IMR-90 (cell line): ENCODE measurements at regions not wholly inside any gene's neighbourhood (a gene's known extent, or its start where the extent isn't known, plus 50 kb on each side); places are given as distances from the start of the nearest gene placed in this dataset.

Experiments used
- ATAC-seq: fragments of 200-7000 bp; cut with Tn5 transposase; 2 replicates; pipeline ENCODE4 v1.9.1; 2020; ENCODE audit warnings: low read depth, mild to moderate bottlenecking, moderate library complexity
- BruUV-seq: library from RNA; stranded (reverse); fragments of 400-500 nt; replicated peaks from 2 replicates; lab custom pipeline; 2021; lab: Mats Ljungman, UMichigan
- CTCF ChIA-PET: fragments of 300-600 bp; formaldehyde crosslinking; extraction: SDS; loops from one replicate; lab custom pipeline; 2021; ENCODE audit warnings: antibody characterized with exemption; lab: Yijun Ruan, JAX
- POLR2A ChIA-PET: fragments of 300-600 bp; sonication (Branson Sonifier 250); formaldehyde crosslinking; loops from one replicate; lab custom pipeline; 2022; ENCODE audit warnings: antibody characterized with exemption; ENCODE audit not compliant: unreplicated experiment; lab: Charles Lee
- DNase-seq: peaks from one replicate; pipeline ENCODE4 v3.0.0; 2013
- H2AFZ ChIP-seq: replicated peaks from 2 replicates; pipeline ENCODE3; 2013; ENCODE audit warnings: low read length, mild to moderate bottlenecking; ENCODE audit not compliant: poor library complexity
- H2AK5ac ChIP-seq: 2 replicates; pipeline ENCODE4 v1.6.1; 2013; ENCODE audit warnings: low read depth, low read length, inconsistent platforms
- H2AK9ac ChIP-seq: replicated peaks from 2 replicates; pipeline ENCODE3; 2013; ENCODE audit warnings: mild to moderate bottlenecking, low read depth, low read length, moderate library complexity; ENCODE audit not compliant: poor library complexity
- H2BK120ac ChIP-seq: 2 replicates; pipeline ENCODE4 v1.6.1; 2013; ENCODE audit warnings: low read depth, low read length, inconsistent platforms
- H2BK15ac ChIP-seq: 3 replicates; pipeline ENCODE4 v1.6.1; 2013; ENCODE audit warnings: low read depth, low read length, inconsistent platforms
- H2BK20ac ChIP-seq: 2 replicates; pipeline ENCODE4 v1.6.1; 2013; ENCODE audit warnings: low read depth, mild to moderate bottlenecking, inconsistent platforms, low read length, moderate library complexity
- H2BK5ac ChIP-seq: 2 replicates; pipeline ENCODE4 v1.6.1; 2013; ENCODE audit warnings: mild to moderate bottlenecking, low read depth, low read length, inconsistent platforms; ENCODE audit not compliant: poor library complexity, severe bottlenecking
- H3K14ac ChIP-seq: replicated peaks from 2 replicates; pipeline ENCODE4 v1.6.1; 2013; ENCODE audit warnings: low read depth, low read length, inconsistent platforms
- H3K18ac ChIP-seq: 2 replicates; pipeline ENCODE4 v1.6.1; 2013; ENCODE audit warnings: low read depth, low read length, control low read depth
- H3K23ac ChIP-seq: 2 replicates; pipeline ENCODE4 v1.6.1; 2013; ENCODE audit warnings: low read depth, low read length, inconsistent platforms
- H3K27ac ChIP-seq: 2 replicates; pipeline ENCODE4 v1.5.1; 2013; ENCODE audit warnings: mild to moderate bottlenecking, control low read depth, low read length; ENCODE audit not compliant: insufficient read depth
- H3K27me3 ChIP-seq: 2 replicates; pipeline ENCODE4 v1.6.1; 2013; ENCODE audit warnings: low read length; ENCODE audit not compliant: control insufficient read depth, insufficient read depth
- H3K36me3 ChIP-seq: 2 replicates; pipeline ENCODE4 v1.6.1; 2013; ENCODE audit warnings: low read length, mixed read lengths; ENCODE audit not compliant: control insufficient read depth, insufficient read depth
- H3K4ac ChIP-seq: 2 replicates; pipeline ENCODE4 v1.6.1; 2013; ENCODE audit warnings: low read depth, low read length, inconsistent platforms
- H3K4me1 ChIP-seq: 2 replicates; pipeline ENCODE4 v1.6.1; 2013; ENCODE audit warnings: low read length, mixed read lengths; ENCODE audit not compliant: control insufficient read depth, insufficient read depth
- H3K4me2 ChIP-seq: 2 replicates; pipeline ENCODE4 v1.6.1; 2013; ENCODE audit warnings: low read depth, mild to moderate bottlenecking, control low read depth, low read length, moderate library complexity
- H3K4me3 ChIP-seq: 2 replicates; pipeline ENCODE4 v1.5.1; 2013; ENCODE audit warnings: low read depth, mild to moderate bottlenecking, control low read depth, low read length, moderate library complexity; ENCODE audit not compliant: insufficient read depth
- H3K56ac ChIP-seq: 2 replicates; pipeline ENCODE4 v1.6.1; 2013; ENCODE audit warnings: low read length, inconsistent platforms; ENCODE audit not compliant: insufficient read depth; ENCODE audit errors: extremely low read depth
- H3K79me1 ChIP-seq, 2 experiments: 2 replicates each; pipeline ENCODE4 v1.6.1; 2013; ENCODE audit warnings: low read length in 2 of 2, inconsistent platforms in 1 of 2, low read depth in 1 of 2
- H3K9ac ChIP-seq: 2 replicates; pipeline ENCODE4 v1.6.1; 2013; ENCODE audit warnings: low read depth, low read length, control low read depth
- H3K9me1 ChIP-seq: 2 replicates; pipeline ENCODE4 v1.6.1; 2013; ENCODE audit warnings: low read length, inconsistent platforms; ENCODE audit not compliant: insufficient read depth
- H3K9me3 ChIP-seq: 2 replicates; pipeline ENCODE4 v1.6.1; 2013; ENCODE audit warnings: low read length; ENCODE audit not compliant: control insufficient read depth, insufficient read depth
- H4K20me1 ChIP-seq: 2 replicates; pipeline ENCODE4 v1.6.1; 2013; ENCODE audit warnings: low read length, inconsistent platforms; ENCODE audit not compliant: insufficient read depth
- H4K5ac ChIP-seq: 2 replicates; pipeline ENCODE4 v1.6.1; 2013; ENCODE audit warnings: mild to moderate bottlenecking, low read depth, low read length, control low read depth
- H4K8ac ChIP-seq, 2 experiments: 2 replicates each; pipeline ENCODE4 v1.6.1; 2013; ENCODE audit warnings: low read depth in 2 of 2, low read length in 2 of 2, control low read depth in 1 of 2, inconsistent platforms in 1 of 2
- H4K91ac ChIP-seq: 2 replicates; pipeline ENCODE4 v1.6.1; 2013; ENCODE audit warnings: low read depth, low read length, inconsistent platforms; ENCODE audit not compliant: insufficient read depth
- BHLHE40 ChIP-seq: fragments of 150-350 bp; IDR thresholded peaks from 2 replicates; pipeline ENCODE4 v1.6.1; 2016; ENCODE audit warnings: mild to moderate bottlenecking, low read depth, low read length
- CEBPB ChIP-seq: IDR thresholded peaks from 2 replicates; pipeline ENCODE4 v1.6.1; 2012; ENCODE audit warnings: low read depth, low read length, improper control_type of control experiment
- CHD1 ChIP-seq: IDR thresholded peaks from 2 replicates; pipeline ENCODE4 v1.6.1; 2012; ENCODE audit warnings: low read depth, low read length, improper control_type of control experiment
- CTCF ChIP-seq: conservative IDR thresholded peaks from 2 replicates; pipeline ENCODE4 v1.5.1; 2012; ENCODE audit warnings: mild to moderate bottlenecking, low read depth, low read length, improper control_type of control experiment
- ELK1 ChIP-seq: fragments of 150-350 bp; IDR thresholded peaks from 2 replicates; pipeline ENCODE4 v1.6.1; 2016; ENCODE audit warnings: low read depth, mild to moderate bottlenecking, low read length, moderate library complexity, borderline replicate concordance
- FOS ChIP-seq: fragments of 150-350 bp; IDR thresholded peaks from 2 replicates; pipeline ENCODE4 v1.6.1; 2016; ENCODE audit warnings: low read depth, low read length
- MAFK ChIP-seq: IDR thresholded peaks from 2 replicates; pipeline ENCODE4 v1.6.1; 2012; ENCODE audit warnings: low read depth, low read length, improper control_type of control experiment
- MAZ ChIP-seq: IDR thresholded peaks from 2 replicates; pipeline ENCODE4 v1.6.1; 2012; ENCODE audit warnings: low read depth, mild to moderate bottlenecking, low read length, improper control_type of control experiment, moderate library complexity, borderline replicate concordance
- NFE2L2 ChIP-seq: fragments of 150-350 bp; IDR thresholded peaks from 2 replicates; pipeline ENCODE4 v1.6.1; 2016; ENCODE audit warnings: low read depth, mild to moderate bottlenecking, low read length
- RCOR1 ChIP-seq: IDR thresholded peaks from 2 replicates; pipeline ENCODE4 v1.6.1; 2012; ENCODE audit warnings: mild to moderate bottlenecking, low read length, improper control_type of control experiment; ENCODE audit not compliant: insufficient replicate concordance
- WGBS, 2 experiments: methylation state at CpG; one replicate each; pipeline versions ENCODE4 v1.1.5 to v1.1.7; 2013; ENCODE audit warnings: missing lambda C conversion rate in 2 of 2; ENCODE audit not compliant: insufficient read length in 1 of 2; ENCODE audit errors: extremely low coverage in 2 of 2; 5-methylcytosine and 5-hydroxymethylcytosine counted together
- dilution Hi-C: fragments of 300-500 bp; cut with HindIII; formaldehyde crosslinking; loops from one replicate; pipeline ENCODE4 v1.14.3; 2018; ENCODE audit warnings: low sequenced_read_pairs; ENCODE audit not compliant: unreplicated experiment
- in situ Hi-C: fragments of 300-500 bp; cut with MboI; formaldehyde crosslinking; loops from 3 replicates; pipeline ENCODE4 v1.14.3; 2019; ENCODE audit warnings: low sequenced_read_pairs, inconsistent platforms, mixed read lengths
- intact Hi-C: fragments of 100-400 bp; cut with micrococcal nuclease; formaldehyde crosslinking; loops from 2 replicates; pipeline ENCODE4 v1.10.0; 2022

GRCh38 chr18:1039421-1039820 is 134.8 kb downstream of the ADCYAP1 start:
- no peak overlapping the region for H3K18ac ChIP-seq
- BruUV-seq, result no TSS peak
- H2AK5ac ChIP-seq, result no peak overlapping the region

More at GRCh38 chr18:1039421-1039820, 134.8 kb downstream of the ADCYAP1 start:
- no peak overlapping the region for H3K4ac ChIP-seq
- TF ChIP-seq CEBPB (no peak), MAFK (no peak), ELK1 (no peak), RCOR1 (no peak), CTCF (no peak), NFE2L2 (no peak), FOS (no peak), CHD1 (no peak), BHLHE40 (no peak), MAZ (no peak)
- H3K79me1 ChIP-seq, result no peaks in the 10 kb centered on the region
- no peak overlapping the region for H4K91ac ChIP-seq
- H3K36me3 ChIP-seq, result no peaks in the 10 kb centered on the region
- peaks cover 11% of the 10 kb centered on the region; the same call in 1 of the 2 replicates for H3K9me3 ChIP-seq
- no peaks in the 10 kb centered on the region for H3K4me1 ChIP-seq
- no peak overlapping the region for H2AFZ ChIP-seq
- H3K23ac ChIP-seq, result no peak overlapping the region
- no peak for ATAC-seq
- H3K9me1 ChIP-seq, result no peaks in the 10 kb centered on the region
- DNase-seq, result no peak
- H4K20me1 ChIP-seq, result no peaks in the 10 kb centered on the region
- dilution Hi-C loops, result no loop called here
- no peak overlapping the region for H3K14ac ChIP-seq
- POLR2A ChIA-PET, result no interaction called here
- no peak overlapping the region for H2BK15ac ChIP-seq
- H3K4me3 ChIP-seq, result no peak overlapping the region
- no peaks in the 10 kb centered on the region for H3K27me3 ChIP-seq
- H4K5ac ChIP-seq, result no peak overlapping the region
- no peak overlapping the region for H2BK20ac ChIP-seq
- H2BK120ac ChIP-seq, result no peak overlapping the region
- H4K8ac ChIP-seq, result no peak overlapping the region
- CTCF ChIA-PET, result no interaction called here
- no peak overlapping the region for H3K56ac ChIP-seq
- H3K4me2 ChIP-seq, result no peak overlapping the region
- H2AK9ac ChIP-seq, result no peak overlapping the region
- H2BK5ac ChIP-seq, result no peak overlapping the region
- H3K9ac ChIP-seq, result no peak overlapping the region
- intact Hi-C loops, result no loop called here
- WGBS, 2 experiments, result 75% methylated on average over 5 of the region's 7 CpGs; no CpG with 5 or more reads in 1 of the 2 experiments
- in situ Hi-C loops, result no loop called here
- no peak overlapping the region for H3K27ac ChIP-seq
